ENCODE measurements at regions not wholly inside any gene's neighbourhood (a gene's known extent, or its start where the extent isn't known, plus 50 kb on each side); places are given as distances from the start of the nearest gene placed in this dataset.

GRCh38 chr5:125699860-125700259, 723.3 kb upstream of the GRAMD2B start:
- Histone ChIP-seq H3K36me3 (ENCODE audit: insufficient read depth, low read length) (no peaks in the 10 kb centered on the region), H3K79me2 (ENCODE audit: insufficient read depth, low read depth, low read length) (no peaks in the 10 kb centered on the region), H4K20me1 (ENCODE audit: insufficient read depth, low read length) (no peaks in the 10 kb centered on the region), H2AFZ (ENCODE audit: low read length) (no peak overlapping the region), H3K27ac (ENCODE audit: low read depth, low read length, poor library complexity, severe bottlenecking) (no peak overlapping the region), H3K4me3 (ENCODE audit: low read depth, low read length, poor library complexity, severe bottlenecking) (no peak overlapping the region), H3K4me2 (ENCODE audit: low read length) (no peak overlapping the region), H3K9me3 (ENCODE audit: low read length) (0 out of 2 replicates have a peak, but pooled peaks cover 5% of the 10 kb centered on the region), H3K9me2 (ENCODE audit: insufficient read depth, low read length) (no peaks in the 10 kb centered on the region), H3K4me1 (ENCODE audit: insufficient read depth, low read length, poor library complexity, severe bottlenecking) (no peaks in the 10 kb centered on the region)
- no TSS peak for BruUV-seq (replicated peaks)
- no peak for DNase-seq (ENCODE audit: low spot score)
- intact Hi-C loops (cut with micrococcal nuclease; ENCODE audit: unreplicated experiment), result no loop called here
- no peak for TF ChIP-seq EZH2phosphoT487 (IDR thresholded peaks at IDR 0.05; ENCODE audit: borderline replicate concordance, low read depth, low read length)
- TF ChIP-seq CTCF (conservative IDR thresholded peaks at IDR 0.05; ENCODE audit: low read length), result no peak
- CTCF ChIA-PET (ENCODE audit: unreplicated experiment), result no interaction called here
- POLR2A ChIA-PET, result interaction anchor here (1.0 kb wide), 1 partner anchor 14 kb away, joined by 3 read pairs; no protein-coding TSS in a partner anchor

- TF ChIP-seq EZH2phosphoT487 (IDR thresholded peaks at IDR 0.05; ENCODE audit: borderline replicate concordance, low read depth, low read length) (no peak), CTCF (conservative IDR thresholded peaks at IDR 0.05; ENCODE audit: low read length) (no peak)
- Histone ChIP-seq H3K4me1 (ENCODE audit: insufficient read depth, low read length, poor library complexity, severe bottlenecking) (no peaks in the 10 kb centered on the region), H3K27ac (ENCODE audit: low read depth, low read length, poor library complexity, severe bottlenecking) (no peak overlapping the region), H3K9me3 (ENCODE audit: low read length) (0 out of 2 replicates have a peak, but pooled peaks cover 5% of the 10 kb centered on the region), H4K20me1 (ENCODE audit: insufficient read depth, low read length) (no peaks in the 10 kb centered on the region), H3K9me2 (ENCODE audit: insufficient read depth, low read length) (no peaks in the 10 kb centered on the region), H3K4me3 (ENCODE audit: low read depth, low read length, poor library complexity, severe bottlenecking) (no peak overlapping the region), H3K79me2 (ENCODE audit: insufficient read depth, low read depth, low read length) (no peaks in the 10 kb centered on the region), H3K4me2 (ENCODE audit: low read length) (no peak overlapping the region), H3K36me3 (ENCODE audit: insufficient read depth, low read length) (no peaks in the 10 kb centered on the region), H2AFZ (ENCODE audit: low read length) (peak overlapping the region; percentile 3; the same call in 1 of the 2 replicates)
- intact Hi-C loops (cut with micrococcal nuclease; ENCODE audit: unreplicated experiment), result no loop called here
- no TSS peak for BruUV-seq (replicated peaks)
- ChIA-PET CTCF (ENCODE audit: unreplicated experiment) (no interaction called here), POLR2A (interaction anchor here (0.6 kb wide), 2 partner anchors 18 to 156 kb away, joined by 3 read pairs; no protein-coding TSS in a partner anchor)
- no peak for DNase-seq (ENCODE audit: low spot score)
Observed at GRCh38 chr5:125700380-125700861, 722.8 kb upstream of the GRAMD2B start.

- no peaks in the 10 kb centered on the region for H3K79me2 ChIP-seq (ENCODE audit: insufficient read depth, low read depth, low read length)
- H3K9me2 ChIP-seq (ENCODE audit: insufficient read depth, low read length), result no peaks in the 10 kb centered on the region
- no peaks in the 10 kb centered on the region for H3K36me3 ChIP-seq (ENCODE audit: insufficient read depth, low read length)
- H3K4me1 ChIP-seq (ENCODE audit: insufficient read depth, low read length, poor library complexity, severe bottlenecking), result no peaks in the 10 kb centered on the region
- H3K4me3 ChIP-seq (ENCODE audit: low read depth, low read length, poor library complexity, severe bottlenecking), result no peak overlapping the region
- 0 out of 2 replicates have a peak, but pooled peaks cover 5% of the 10 kb centered on the region for H3K9me3 ChIP-seq (ENCODE audit: low read length)
- CTCF ChIA-PET (ENCODE audit: unreplicated experiment), result no interaction called here
- intact Hi-C loops (cut with micrococcal nuclease; ENCODE audit: unreplicated experiment), result no loop called here
- POLR2A ChIA-PET, result interaction anchor here (0.6 kb wide), 1 partner anchor 157 kb away, joined by 3 read pairs; no protein-coding TSS in a partner anchor
- H3K27ac ChIP-seq (ENCODE audit: low read depth, low read length, poor library complexity, severe bottlenecking), result no peak overlapping the region
- H4K20me1 ChIP-seq (ENCODE audit: insufficient read depth, low read length), result no peaks in the 10 kb centered on the region
- no peak overlapping the region for H3K4me2 ChIP-seq (ENCODE audit: low read length)
- no TSS peak for BruUV-seq (replicated peaks)
- no peak for DNase-seq (ENCODE audit: low spot score)
- TF ChIP-seq CTCF (conservative IDR thresholded peaks at IDR 0.05; ENCODE audit: low read length) (no peak), EZH2phosphoT487 (IDR thresholded peaks at IDR 0.05; ENCODE audit: borderline replicate concordance, low read depth, low read length) (no peak)
- no peak overlapping the region for H2AFZ ChIP-seq (ENCODE audit: low read length)
Observed at GRCh38 chr5:125703616-125704015, 719.6 kb upstream of the GRAMD2B start.
